SK-N-MC (cell line): ENCODE measurements at regions not wholly inside any gene's neighbourhood (a gene's known extent, or its start where the extent isn't known, plus 50 kb on each side); places are given as distances from the start of the nearest gene placed in this dataset.

Experiments used
- DNase-seq: peaks from one replicate; pipeline ENCODE4 v3.0.0-alpha.2; 2011; ENCODE audit warnings: low read depth, low spot score
- H3K27ac ChIP-seq: fragments of 200-600 bp; sonication (generic); 2 replicates; pipeline ENCODE4 v1.5.1; 2016; ENCODE audit warnings: mixed run types
- H3K36me3 ChIP-seq: fragments of 200-600 bp; sonication (generic); 2 replicates; pipeline ENCODE4 v1.6.1; 2017; ENCODE audit warnings: antibody characterized with exemption, low read length, mixed read lengths; ENCODE audit not compliant: insufficient read depth
- H3K4me3 ChIP-seq: fragments of 200-600 bp; sonication (generic); 2 replicates; pipeline ENCODE4 v1.5.1; 2016
- H3K9ac ChIP-seq: fragments of 200-600 bp; sonication (generic); 2 replicates; pipeline ENCODE4 v1.8.0; 2017; ENCODE audit warnings: mixed run types, mixed read lengths; ENCODE audit not compliant: insufficient read length
- H3K9me3 ChIP-seq: fragments of 200-600 bp; sonication (generic); 2 replicates; pipeline ENCODE4 v1.6.1; 2017; ENCODE audit warnings: low read depth, mild to moderate bottlenecking, antibody characterized with exemption, low read length, moderate library complexity, mixed read lengths
- EZH2 ChIP-seq: fragments of 200-600 bp; sonication (generic); IDR thresholded peaks from one replicate; pipeline ENCODE4 v1.6.1; 2017; ENCODE audit warnings: antibody characterized with exemption
- FOXP2 ChIP-seq: optimal IDR thresholded peaks from 2 replicates; pipeline ENCODE3; 2011; ENCODE audit warnings: mild to moderate bottlenecking, moderate library complexity; ENCODE audit not compliant: insufficient read depth; ENCODE audit errors: extremely low read length, control extremely low read depth
- POLR2AphosphoS5 ChIP-seq: IDR thresholded peaks from 2 replicates; pipeline ENCODE4 v1.6.1; 2012; ENCODE audit warnings: mild to moderate bottlenecking, low read depth, low read length, borderline replicate concordance

DNA sequence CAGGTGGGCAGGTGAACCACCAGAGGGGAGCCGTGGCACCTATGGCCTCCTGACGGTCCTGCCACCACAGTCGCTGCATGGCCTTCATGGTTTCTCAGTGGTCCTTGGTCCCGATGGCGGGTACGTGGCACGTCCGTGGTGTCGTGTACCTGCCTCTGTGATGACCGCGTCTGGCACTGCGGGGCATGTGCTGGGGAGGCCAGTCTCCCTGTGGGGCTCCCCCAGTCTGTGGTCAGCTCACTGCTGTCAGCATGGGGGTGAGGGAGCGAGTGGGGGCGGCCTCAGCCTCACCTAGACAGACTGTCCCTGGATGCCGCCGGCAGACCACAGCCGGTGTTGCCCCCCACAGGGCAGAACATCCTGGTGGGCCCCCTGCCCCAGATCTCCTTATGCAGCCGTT is 267.2 kb downstream of the SEC23A start:
- no peak overlapping the region for H3K4me3 ChIP-seq
- DNase-seq: no peak
- H3K27ac ChIP-seq: no peak overlapping the region
- no peak overlapping the region for H3K9ac ChIP-seq
- H3K9me3 ChIP-seq: no peaks in the 10 kb centered on the region
- no peak for TF ChIP-seq FOXP2
- no peak for TF ChIP-seq EZH2
- TF ChIP-seq POLR2AphosphoS5: no peak
- H3K36me3 ChIP-seq: no peaks in the 10 kb centered on the region

DNA sequence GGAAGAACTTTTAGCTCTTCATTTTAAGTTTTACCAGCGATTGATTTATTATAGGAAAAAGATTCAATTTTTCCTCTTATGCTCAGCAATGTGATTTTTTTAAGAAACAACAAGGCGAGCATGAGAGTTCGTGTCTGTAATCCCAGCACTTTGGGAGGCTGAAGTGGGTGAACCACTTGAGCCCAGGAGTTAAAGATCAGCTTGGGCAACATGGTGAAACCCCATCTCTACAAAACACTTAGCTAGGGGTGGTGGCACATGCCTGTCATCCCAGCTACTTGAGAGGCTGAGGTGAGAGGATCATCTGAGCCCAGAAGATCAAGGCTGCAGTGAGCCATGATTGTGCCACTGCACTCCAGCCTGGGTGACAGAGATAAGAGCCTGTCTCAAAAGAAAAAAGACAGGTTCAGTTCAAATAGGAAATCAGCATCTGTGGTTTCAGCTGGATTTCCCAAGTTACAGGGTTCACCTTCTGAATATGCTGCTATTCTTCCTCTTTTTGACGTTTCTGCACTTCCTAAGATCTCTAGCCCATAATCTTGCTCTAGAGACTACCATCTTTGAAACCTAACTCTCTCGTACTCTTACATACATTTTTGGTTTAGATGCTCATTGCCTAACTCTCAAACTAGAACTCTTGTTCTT is 274.7 kb downstream of the SEC23A start:
- Histone ChIP-seq H3K9ac (no peak overlapping the region), H3K36me3 (no peaks in the 10 kb centered on the region), H3K9me3 (no peaks in the 10 kb centered on the region), H3K4me3 (no peak overlapping the region), H3K27ac (no peak overlapping the region)
- TF ChIP-seq EZH2 (no peak), FOXP2 (no peak), POLR2AphosphoS5 (no peak)
- DNase-seq: no peak

DNA sequence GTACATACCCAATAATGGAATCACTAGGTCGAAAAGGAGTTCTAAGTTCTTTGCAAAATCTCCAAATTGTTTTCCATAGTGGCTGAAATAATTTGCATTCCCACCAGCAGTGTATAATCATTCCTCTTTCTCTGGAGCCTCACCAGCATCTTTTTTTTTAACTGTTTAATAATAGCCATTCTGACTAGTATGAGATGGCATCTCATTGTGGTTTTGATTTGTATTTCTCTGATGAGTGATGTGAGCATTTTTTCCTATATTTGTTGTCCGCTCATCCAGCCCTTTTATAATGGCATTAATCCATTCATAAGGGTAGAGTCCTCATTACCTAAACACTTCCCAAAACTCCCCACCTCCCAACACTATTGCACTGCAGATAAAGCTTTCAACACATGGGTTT is 278.3 kb downstream of the SEC23A start:
- Histone ChIP-seq H3K9ac (no peak overlapping the region), H3K4me3 (no peak overlapping the region), H3K36me3 (no peaks in the 10 kb centered on the region), H3K9me3 (no peaks in the 10 kb centered on the region), H3K27ac (no peak overlapping the region)
- no peak for DNase-seq
- TF ChIP-seq EZH2: no peak
- TF ChIP-seq POLR2AphosphoS5: no peak
- TF ChIP-seq FOXP2: no peak

DNA sequence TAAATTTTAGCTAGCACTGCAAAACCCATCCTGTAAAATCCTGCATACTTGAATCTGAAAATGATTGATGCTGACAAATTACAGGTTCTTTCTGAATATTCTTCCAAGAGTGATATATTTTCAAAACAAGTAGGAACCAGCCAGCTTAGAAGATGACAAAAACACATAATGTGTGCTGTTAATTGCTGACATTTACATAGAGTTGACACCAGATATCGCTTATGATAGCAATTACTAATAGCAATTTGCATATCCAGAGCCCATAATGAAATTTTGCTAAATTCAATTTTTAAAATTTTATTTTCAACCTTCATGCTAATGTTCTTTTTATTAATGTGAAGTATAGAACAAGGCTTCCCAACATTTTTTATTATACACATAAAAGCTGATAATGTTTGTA is 284.5 kb downstream of the SEC23A start:
- DNase-seq: no peak
- Histone ChIP-seq H3K4me3 (no peak overlapping the region), H3K27ac (no peak overlapping the region), H3K9me3 (no peaks in the 10 kb centered on the region), H3K36me3 (no peaks in the 10 kb centered on the region), H3K9ac (no peak overlapping the region)
- no peak for TF ChIP-seq FOXP2
- TF ChIP-seq POLR2AphosphoS5: no peak
- TF ChIP-seq EZH2: no peak

DNA sequence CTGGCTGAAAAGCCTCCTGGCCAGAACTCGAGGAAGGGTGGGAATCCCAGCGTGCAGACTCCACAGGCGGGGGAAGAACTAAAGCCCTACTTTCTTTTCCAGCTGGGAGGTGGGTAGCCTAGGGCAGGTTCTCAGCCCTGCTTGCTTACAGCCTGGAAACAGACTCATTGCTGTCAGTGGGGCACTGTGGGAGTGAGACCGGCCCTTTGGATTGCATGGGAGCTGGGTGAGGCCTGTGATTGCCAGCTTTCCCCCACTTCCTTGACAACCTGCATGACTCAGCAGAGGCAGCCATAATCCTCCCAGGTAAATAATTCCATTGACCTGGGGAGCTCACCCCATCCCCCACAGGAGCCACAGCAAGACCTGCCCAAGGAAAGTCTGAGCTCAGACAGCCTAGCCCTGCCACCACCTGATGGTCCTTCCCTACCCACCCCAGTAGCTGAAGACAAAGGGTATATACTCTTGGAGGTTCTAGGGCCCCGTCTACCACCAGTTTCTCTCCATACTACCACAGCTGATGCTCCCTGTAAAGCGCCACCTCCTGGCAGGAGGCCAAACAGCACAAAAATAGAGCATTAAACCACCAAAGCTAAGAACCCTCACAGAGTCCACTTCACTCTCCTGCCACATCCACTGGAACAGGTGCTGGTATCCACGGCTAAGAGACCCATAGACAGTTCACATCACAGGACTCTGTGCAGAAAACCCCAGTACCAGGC is 294.1 kb downstream of the SEC23A start:
- TF ChIP-seq EZH2 (no peak), POLR2AphosphoS5 (no peak), FOXP2 (no peak)
- Histone ChIP-seq H3K36me3 (no peaks in the 10 kb centered on the region), H3K9ac (no peak overlapping the region), H3K27ac (no peak overlapping the region), H3K4me3 (no peak overlapping the region), H3K9me3 (no peaks in the 10 kb centered on the region)
- DNase-seq: no peak

DNA sequence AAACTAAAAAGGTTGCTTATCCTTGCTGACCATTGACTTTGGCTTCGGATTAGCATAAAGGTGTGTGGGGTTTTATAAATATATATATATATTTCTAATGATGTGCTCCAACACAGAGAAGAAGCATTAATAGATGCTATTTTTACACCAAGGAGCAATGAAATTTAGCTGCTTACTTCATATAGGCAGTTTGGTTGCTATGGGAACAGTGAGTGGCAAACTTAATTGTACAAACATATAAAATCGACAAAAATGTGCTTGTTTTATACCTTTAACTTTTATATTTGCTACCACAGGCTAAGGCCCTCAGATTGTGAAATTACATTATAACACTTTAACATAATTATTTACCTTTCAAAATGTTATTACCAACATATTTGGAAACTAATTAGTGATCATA is 303.4 kb downstream of the SEC23A start:
- no peak for TF ChIP-seq POLR2AphosphoS5
- TF ChIP-seq FOXP2: no peak
- TF ChIP-seq EZH2: no peak

DNA sequence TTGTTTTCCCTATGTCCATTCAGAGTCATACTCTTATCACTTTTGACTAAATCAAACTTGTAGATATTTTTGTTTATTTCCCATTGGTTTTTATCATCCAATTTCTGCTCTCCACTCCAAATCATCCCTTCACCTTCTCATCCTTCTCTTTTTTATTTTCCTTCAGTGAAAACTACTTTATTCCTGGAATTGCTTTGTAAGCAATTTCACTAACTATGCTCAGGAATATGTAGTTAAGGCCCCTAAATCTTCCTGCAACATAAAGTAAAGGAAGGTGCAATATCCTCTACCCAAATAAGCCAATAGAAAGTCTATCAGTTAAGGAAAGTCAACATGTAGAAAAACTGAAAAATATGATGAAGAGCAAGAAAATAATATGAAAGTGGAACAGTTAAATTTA is 308.4 kb downstream of the SEC23A start:
- TF ChIP-seq FOXP2 (no peak), EZH2 (no peak)
- H3K9ac ChIP-seq: no peak overlapping the region

More for the DNA sequence above, 303.4 kb downstream of the SEC23A start:
- H3K27ac ChIP-seq: no peak overlapping the region
- H3K9me3 ChIP-seq: no peaks in the 10 kb centered on the region
- no peak overlapping the region for H3K4me3 ChIP-seq
- no peak for DNase-seq
- H3K36me3 ChIP-seq: no peaks in the 10 kb centered on the region
- no peak overlapping the region for H3K9ac ChIP-seq

DNA sequence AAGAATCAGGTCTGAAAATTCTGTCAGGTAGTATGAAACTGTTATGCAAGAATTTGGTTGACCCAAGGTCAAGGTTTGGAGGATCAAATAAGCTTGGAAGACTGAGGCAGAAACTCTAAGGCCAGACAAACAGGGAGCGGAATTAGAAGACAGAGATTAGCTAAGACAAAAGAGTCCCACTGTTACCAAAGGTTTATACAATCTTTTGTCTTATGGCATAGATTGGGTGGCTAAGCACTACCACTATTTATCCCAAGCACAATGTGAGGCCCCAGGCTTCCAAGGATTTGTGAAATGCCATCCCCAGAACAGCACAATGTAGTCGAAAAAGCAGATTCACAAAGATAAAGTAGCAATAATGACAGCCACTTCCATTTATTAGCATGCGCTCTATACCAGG is 311.2 kb downstream of the SEC23A start:
- no peaks in the 10 kb centered on the region for H3K9me3 ChIP-seq
- no peak overlapping the region for H3K27ac ChIP-seq
- no peak overlapping the region for H3K4me3 ChIP-seq
- no peaks in the 10 kb centered on the region for H3K36me3 ChIP-seq
- DNase-seq: no peak
- H3K9ac ChIP-seq: no peak overlapping the region
- TF ChIP-seq FOXP2 (no peak), POLR2AphosphoS5 (no peak), EZH2 (no peak)

More for the DNA sequence above, 308.4 kb downstream of the SEC23A start:
- no peak for DNase-seq
- no peak overlapping the region for H3K27ac ChIP-seq
- no peaks in the 10 kb centered on the region for H3K9me3 ChIP-seq
- H3K36me3 ChIP-seq: no peaks in the 10 kb centered on the region
- H3K4me3 ChIP-seq: no peak overlapping the region

DNA sequence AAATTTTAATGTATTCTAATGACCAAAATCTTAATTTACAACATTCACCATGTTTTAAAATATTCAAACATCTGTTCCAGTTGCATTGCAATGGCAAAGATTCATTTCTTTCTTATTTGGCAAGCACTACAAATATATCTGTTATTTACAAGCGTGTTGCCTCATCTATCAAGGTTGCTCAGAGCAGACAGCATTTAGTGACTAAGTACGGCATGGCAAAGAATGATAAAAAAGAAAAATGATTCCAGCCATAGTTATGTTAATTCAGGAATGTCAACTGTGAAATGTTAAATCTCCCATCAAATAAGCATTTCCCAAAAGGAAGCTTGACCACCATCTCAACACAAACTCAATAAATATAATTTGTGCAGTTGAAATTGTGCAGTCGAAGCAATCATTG is 312.1 kb downstream of the SEC23A start:
- no peak for DNase-seq
- no peaks in the 10 kb centered on the region for H3K36me3 ChIP-seq
- no peak overlapping the region for H3K9ac ChIP-seq
- no peaks in the 10 kb centered on the region for H3K9me3 ChIP-seq
- TF ChIP-seq FOXP2: no peak
- no peak for TF ChIP-seq POLR2AphosphoS5
- no peak for TF ChIP-seq EZH2
- H3K27ac ChIP-seq: no peak overlapping the region
- no peak overlapping the region for H3K4me3 ChIP-seq
